Spleen (tissue), 7 donors: ENCODE measurements at regions not wholly inside any gene's neighbourhood (a gene's known extent, or its start where the extent isn't known, plus 50 kb on each side); places are given as distances from the start of the nearest gene placed in this dataset.

Experiments used
- CTCF ChIP-seq, 11 experiments: fragments of 200-600 bp in 7 of 11; fragments of 450-650 bp in 4 of 11; sonication (generic) in 4 of 11; IDR thresholded peaks in 8 of 11; conservative IDR thresholded peaks in 3 of 11; 1 replicate in 7 of 11; 2 replicates in 4 of 11; pipeline versions ENCODE4 v1.4.0 to v1.8.0; 2016 to 2021; ENCODE audit warnings: antibody characterized with exemption in 11 of 11, inconsistent platforms in 4 of 11, mild to moderate bottlenecking in 1 of 11
- POLR2AphosphoS5 ChIP-seq, 3 donors: sonication (generic); formaldehyde crosslinking; IDR thresholded peaks; one replicate each; pipeline ENCODE4 v1.5.1; 2017; ENCODE audit warnings: antibody characterized with exemption in 3 of 3
- donor health status: DM: no; HTN: no; CAD: no; lungs with moderate emphysema.
- donor health status: DM: no; HTN: no; CAD: no.
- donor health status: DM: no; HTN: no; CAD: no.

DNA sequence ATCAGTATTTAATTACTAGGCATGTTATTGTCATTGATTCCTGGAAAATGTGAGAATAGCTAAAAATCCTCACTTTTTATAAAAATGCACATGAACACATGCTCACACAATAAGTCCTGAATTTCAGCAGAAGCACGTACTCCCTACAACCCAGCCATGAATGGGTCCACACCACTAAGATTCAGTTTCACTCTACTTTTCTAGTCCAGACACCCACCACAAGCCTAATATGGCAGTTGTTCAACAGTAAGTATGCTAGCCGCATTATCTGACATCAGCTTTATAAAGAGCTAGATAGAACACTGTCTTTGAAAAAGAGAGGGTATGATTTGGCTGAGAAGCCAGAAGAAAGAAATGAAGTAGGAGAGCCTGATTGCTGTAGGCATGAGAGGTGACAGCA is 639.3 kb downstream of the BRINP1 start:
- no peak for TF ChIP-seq CTCF (IDR thresholded peaks at IDR 0.05 in 8 of 11, conservative IDR thresholded peaks at IDR 0.05 in 3 of 11)
- TF ChIP-seq POLR2AphosphoS5 (IDR thresholded peaks at IDR 0.05), result no peak
